ENCODE measurements at regions not wholly inside any gene's neighbourhood (a gene's known extent, or its start where the extent isn't known, plus 50 kb on each side); places are given as distances from the start of the nearest gene placed in this dataset.

GRCh38 chr10:94213001-94213530 lies 149.7 kb downstream of the NOC3L start (continued):
- TF ChIP-seq, protein P1, sequence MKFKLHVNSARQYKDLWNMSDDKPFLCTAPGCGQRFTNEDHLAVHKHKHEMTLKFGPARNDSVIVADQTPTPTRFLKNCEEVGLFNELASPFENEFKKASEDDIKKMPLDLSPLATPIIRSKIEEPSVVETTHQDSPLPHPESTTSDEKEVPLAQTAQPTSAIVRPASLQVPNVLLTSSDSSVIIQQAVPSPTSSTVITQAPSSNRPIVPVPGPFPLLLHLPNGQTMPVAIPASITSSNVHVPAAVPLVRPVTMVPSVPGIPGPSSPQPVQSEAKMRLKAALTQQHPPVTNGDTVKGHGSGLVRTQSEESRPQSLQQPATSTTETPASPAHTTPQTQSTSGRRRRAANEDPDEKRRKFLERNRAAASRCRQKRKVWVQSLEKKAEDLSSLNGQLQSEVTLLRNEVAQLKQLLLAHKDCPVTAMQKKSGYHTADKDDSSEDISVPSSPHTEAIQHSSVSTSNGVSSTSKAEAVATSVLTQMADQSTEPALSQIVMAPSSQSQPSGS (IDR thresholded peaks at IDR 0.05; ENCODE audit: low read length), result no peak
- TF ChIP-seq TBP (IDR thresholded peaks at IDR 0.05; ENCODE audit: low read depth, low read length) (no peak), RAD21 (IDR thresholded peaks at IDR 0.05 in 1 of 2, conservative IDR thresholded peaks at IDR 0.05 in 1 of 2; ENCODE audit: low read depth in 2 of 2, low read length in 2 of 2) (no peak), CREB1 (IDR thresholded peaks at IDR 0.05) (no peak), SIRT6 (IDR thresholded peaks at IDR 0.05; ENCODE audit: low read length) (no peak), TEAD4 (IDR thresholded peaks at IDR 0.05; ENCODE audit: low read depth, low read length) (no peak), CHD1 (IDR thresholded peaks at IDR 0.05; ENCODE audit: low read depth, low read length) (no peak), CEBPB (IDR thresholded peaks at IDR 0.05; ENCODE audit: low read depth, low read length) (no peak)

All from H1 (cell line).